IMR-90 (cell line): ENCODE measurements at regions not wholly inside any gene's neighbourhood (a gene's known extent, or its start where the extent isn't known, plus 50 kb on each side); places are given as distances from the start of the nearest gene placed in this dataset.

Experiments
- ATAC-seq: fragments of 200-7000 bp; cut with Tn5 transposase; 2 replicates; pipeline ENCODE4 v1.9.1; 2020; ENCODE audit warnings: low read depth, mild to moderate bottlenecking, moderate library complexity
- BruUV-seq: library from RNA; stranded (reverse); fragments of 400-500 nt; replicated peaks from 2 replicates; lab custom pipeline; 2021; lab: Mats Ljungman, UMichigan
- CTCF ChIA-PET: fragments of 300-600 bp; formaldehyde crosslinking; extraction: SDS; loops from one replicate; lab custom pipeline; 2021; ENCODE audit warnings: antibody characterized with exemption; lab: Yijun Ruan, JAX
- POLR2A ChIA-PET: fragments of 300-600 bp; sonication (Branson Sonifier 250); formaldehyde crosslinking; loops from one replicate; lab custom pipeline; 2022; ENCODE audit warnings: antibody characterized with exemption; ENCODE audit not compliant: unreplicated experiment; lab: Charles Lee
- DNase-seq: peaks from one replicate; pipeline ENCODE4 v3.0.0; 2013
- H2AFZ ChIP-seq: replicated peaks from 2 replicates; pipeline ENCODE3; 2013; ENCODE audit warnings: low read length, mild to moderate bottlenecking; ENCODE audit not compliant: poor library complexity
- H2AK5ac ChIP-seq: 2 replicates; pipeline ENCODE4 v1.6.1; 2013; ENCODE audit warnings: low read depth, low read length, inconsistent platforms
- H2AK9ac ChIP-seq: replicated peaks from 2 replicates; pipeline ENCODE3; 2013; ENCODE audit warnings: mild to moderate bottlenecking, low read depth, low read length, moderate library complexity; ENCODE audit not compliant: poor library complexity
- H2BK120ac ChIP-seq: 2 replicates; pipeline ENCODE4 v1.6.1; 2013; ENCODE audit warnings: low read depth, low read length, inconsistent platforms
- H2BK15ac ChIP-seq: 3 replicates; pipeline ENCODE4 v1.6.1; 2013; ENCODE audit warnings: low read depth, low read length, inconsistent platforms
- H2BK20ac ChIP-seq: 2 replicates; pipeline ENCODE4 v1.6.1; 2013; ENCODE audit warnings: low read depth, mild to moderate bottlenecking, inconsistent platforms, low read length, moderate library complexity
- H2BK5ac ChIP-seq: 2 replicates; pipeline ENCODE4 v1.6.1; 2013; ENCODE audit warnings: mild to moderate bottlenecking, low read depth, low read length, inconsistent platforms; ENCODE audit not compliant: poor library complexity, severe bottlenecking
- H3K14ac ChIP-seq: replicated peaks from 2 replicates; pipeline ENCODE4 v1.6.1; 2013; ENCODE audit warnings: low read depth, low read length, inconsistent platforms
- H3K18ac ChIP-seq: 2 replicates; pipeline ENCODE4 v1.6.1; 2013; ENCODE audit warnings: low read depth, low read length, control low read depth
- H3K23ac ChIP-seq: 2 replicates; pipeline ENCODE4 v1.6.1; 2013; ENCODE audit warnings: low read depth, low read length, inconsistent platforms
- H3K27ac ChIP-seq: 2 replicates; pipeline ENCODE4 v1.5.1; 2013; ENCODE audit warnings: mild to moderate bottlenecking, control low read depth, low read length; ENCODE audit not compliant: insufficient read depth
- H3K27me3 ChIP-seq: 2 replicates; pipeline ENCODE4 v1.6.1; 2013; ENCODE audit warnings: low read length; ENCODE audit not compliant: control insufficient read depth, insufficient read depth
- H3K36me3 ChIP-seq: 2 replicates; pipeline ENCODE4 v1.6.1; 2013; ENCODE audit warnings: low read length, mixed read lengths; ENCODE audit not compliant: control insufficient read depth, insufficient read depth
- H3K4ac ChIP-seq: 2 replicates; pipeline ENCODE4 v1.6.1; 2013; ENCODE audit warnings: low read depth, low read length, inconsistent platforms
- H3K4me1 ChIP-seq: 2 replicates; pipeline ENCODE4 v1.6.1; 2013; ENCODE audit warnings: low read length, mixed read lengths; ENCODE audit not compliant: control insufficient read depth, insufficient read depth
- H3K4me2 ChIP-seq: 2 replicates; pipeline ENCODE4 v1.6.1; 2013; ENCODE audit warnings: low read depth, mild to moderate bottlenecking, control low read depth, low read length, moderate library complexity
- H3K4me3 ChIP-seq: 2 replicates; pipeline ENCODE4 v1.5.1; 2013; ENCODE audit warnings: low read depth, mild to moderate bottlenecking, control low read depth, low read length, moderate library complexity; ENCODE audit not compliant: insufficient read depth
- H3K56ac ChIP-seq: 2 replicates; pipeline ENCODE4 v1.6.1; 2013; ENCODE audit warnings: low read length, inconsistent platforms; ENCODE audit not compliant: insufficient read depth; ENCODE audit errors: extremely low read depth
- H3K79me1 ChIP-seq, 2 experiments: 2 replicates each; pipeline ENCODE4 v1.6.1; 2013; ENCODE audit warnings: low read length in 2 of 2, inconsistent platforms in 1 of 2, low read depth in 1 of 2
- H3K9ac ChIP-seq: 2 replicates; pipeline ENCODE4 v1.6.1; 2013; ENCODE audit warnings: low read depth, low read length, control low read depth
- H3K9me1 ChIP-seq: 2 replicates; pipeline ENCODE4 v1.6.1; 2013; ENCODE audit warnings: low read length, inconsistent platforms; ENCODE audit not compliant: insufficient read depth
- H3K9me3 ChIP-seq: 2 replicates; pipeline ENCODE4 v1.6.1; 2013; ENCODE audit warnings: low read length; ENCODE audit not compliant: control insufficient read depth, insufficient read depth
- H4K20me1 ChIP-seq: 2 replicates; pipeline ENCODE4 v1.6.1; 2013; ENCODE audit warnings: low read length, inconsistent platforms; ENCODE audit not compliant: insufficient read depth
- H4K5ac ChIP-seq: 2 replicates; pipeline ENCODE4 v1.6.1; 2013; ENCODE audit warnings: mild to moderate bottlenecking, low read depth, low read length, control low read depth
- H4K8ac ChIP-seq, 2 experiments: 2 replicates each; pipeline ENCODE4 v1.6.1; 2013; ENCODE audit warnings: low read depth in 2 of 2, low read length in 2 of 2, control low read depth in 1 of 2, inconsistent platforms in 1 of 2
- H4K91ac ChIP-seq: 2 replicates; pipeline ENCODE4 v1.6.1; 2013; ENCODE audit warnings: low read depth, low read length, inconsistent platforms; ENCODE audit not compliant: insufficient read depth
- FOS ChIP-seq: fragments of 150-350 bp; IDR thresholded peaks from 2 replicates; pipeline ENCODE4 v1.6.1; 2016; ENCODE audit warnings: low read depth, low read length
- MAFK ChIP-seq: IDR thresholded peaks from 2 replicates; pipeline ENCODE4 v1.6.1; 2012; ENCODE audit warnings: low read depth, low read length, improper control_type of control experiment
- NFE2L2 ChIP-seq: fragments of 150-350 bp; IDR thresholded peaks from 2 replicates; pipeline ENCODE4 v1.6.1; 2016; ENCODE audit warnings: low read depth, mild to moderate bottlenecking, low read length
- WGBS, 2 experiments: methylation state at CpG; one replicate each; pipeline versions ENCODE4 v1.1.5 to v1.1.7; 2013; ENCODE audit warnings: missing lambda C conversion rate in 2 of 2; ENCODE audit not compliant: insufficient read length in 1 of 2; ENCODE audit errors: extremely low coverage in 2 of 2; 5-methylcytosine and 5-hydroxymethylcytosine counted together
- dilution Hi-C: fragments of 300-500 bp; cut with HindIII; formaldehyde crosslinking; loops from one replicate; pipeline ENCODE4 v1.14.3; 2018; ENCODE audit warnings: low sequenced_read_pairs; ENCODE audit not compliant: unreplicated experiment
- in situ Hi-C: fragments of 300-500 bp; cut with MboI; formaldehyde crosslinking; loops from 3 replicates; pipeline ENCODE4 v1.14.3; 2019; ENCODE audit warnings: low sequenced_read_pairs, inconsistent platforms, mixed read lengths
- intact Hi-C: fragments of 100-400 bp; cut with micrococcal nuclease; formaldehyde crosslinking; loops from 2 replicates; pipeline ENCODE4 v1.10.0; 2022
- TF ChIP-seq, protein P1 (sequence below): fragments of 150-350 bp; IDR thresholded peaks from 2 replicates; pipeline ENCODE4 v1.6.1; 2016; ENCODE audit warnings: low read depth, mild to moderate bottlenecking, low read length, moderate library complexity, borderline replicate concordance

DNA sequence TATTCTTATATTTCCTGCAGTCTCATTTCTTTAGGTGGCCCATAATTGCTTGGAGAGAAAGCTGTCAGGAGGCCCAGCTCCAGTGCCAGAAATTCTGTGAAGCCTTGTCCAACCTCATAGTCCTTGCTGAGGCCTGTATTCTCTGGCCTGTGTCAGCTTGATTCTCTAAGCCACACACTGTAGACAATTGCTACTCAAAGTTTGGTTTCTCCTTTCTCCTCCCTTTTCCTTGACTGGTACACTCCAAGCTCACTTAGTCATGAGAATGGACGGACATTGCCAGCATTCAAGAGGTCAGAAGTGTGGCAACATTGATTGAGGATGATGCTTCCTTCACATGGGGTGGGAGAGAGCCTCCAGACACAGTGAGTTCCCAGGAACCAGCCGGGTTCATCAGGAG is 71.3 kb upstream of the CXCL14 start:
- no peak overlapping the region for H3K4me3 ChIP-seq
- no peak overlapping the region for H3K56ac ChIP-seq
- H2BK120ac ChIP-seq, result no peak overlapping the region
- H3K27ac ChIP-seq, result no peak overlapping the region
- no CpG with 5 or more reads among the region's 2 CpGs for WGBS, 2 experiments
- H3K9me1 ChIP-seq, result no peaks in the 10 kb centered on the region
- no peaks in the 10 kb centered on the region for H3K9me3 ChIP-seq
- no peak overlapping the region for H2BK20ac ChIP-seq
- intact Hi-C loops, result no loop called here
- H4K8ac ChIP-seq, result no peak overlapping the region
- DNase-seq (no peak), ATAC-seq (no peak)
- no peaks in the 10 kb centered on the region for H3K27me3 ChIP-seq
- no peak overlapping the region for H2BK15ac ChIP-seq
- dilution Hi-C loops, result no loop called here
- no peak overlapping the region for H3K14ac ChIP-seq
- no peak overlapping the region for H4K91ac ChIP-seq
- no peak overlapping the region for H3K23ac ChIP-seq
- no peak overlapping the region for H2AK5ac ChIP-seq
- H3K36me3 ChIP-seq, result no peaks in the 10 kb centered on the region
- no peak for TF ChIP-seq NFE2L2
- TF ChIP-seq MAFK, result no peak
- TF ChIP-seq, protein P1, sequence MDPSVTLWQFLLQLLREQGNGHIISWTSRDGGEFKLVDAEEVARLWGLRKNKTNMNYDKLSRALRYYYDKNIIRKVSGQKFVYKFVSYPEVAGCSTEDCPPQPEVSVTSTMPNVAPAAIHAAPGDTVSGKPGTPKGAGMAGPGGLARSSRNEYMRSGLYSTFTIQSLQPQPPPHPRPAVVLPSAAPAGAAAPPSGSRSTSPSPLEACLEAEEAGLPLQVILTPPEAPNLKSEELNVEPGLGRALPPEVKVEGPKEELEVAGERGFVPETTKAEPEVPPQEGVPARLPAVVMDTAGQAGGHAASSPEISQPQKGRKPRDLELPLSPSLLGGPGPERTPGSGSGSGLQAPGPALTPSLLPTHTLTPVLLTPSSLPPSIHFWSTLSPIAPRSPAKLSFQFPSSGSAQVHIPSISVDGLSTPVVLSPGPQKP, result no peak
- TF ChIP-seq FOS, result no peak
- H3K18ac ChIP-seq, result no peak overlapping the region
- BruUV-seq, result no TSS peak
- no peak overlapping the region for H3K4ac ChIP-seq
- no peak overlapping the region for H3K4me2 ChIP-seq
- H3K9ac ChIP-seq, result no peak overlapping the region
- H3K4me1 ChIP-seq, result no peaks in the 10 kb centered on the region
- in situ Hi-C loops, result loop anchor here (25.0 kb wide), 1 partner anchor 462 kb away; no protein-coding TSS in a partner anchor
- no peak overlapping the region for H2AK9ac ChIP-seq
- POLR2A ChIA-PET, result no interaction called here
- H2AFZ ChIP-seq, result no peak overlapping the region
- H4K20me1 ChIP-seq, result no peaks in the 10 kb centered on the region
- no peaks in the 10 kb centered on the region for H3K79me1 ChIP-seq
- H2BK5ac ChIP-seq, result no peak overlapping the region
- CTCF ChIA-PET, result no interaction called here
- no peak overlapping the region for H4K5ac ChIP-seq
